ENCODE measurements at regions not wholly inside any gene's neighbourhood (a gene's known extent, or its start where the extent isn't known, plus 50 kb on each side); places are given as distances from the start of the nearest gene placed in this dataset.
"Not testable (repeated sequence)": the region's sequence is repeated elsewhere in the genome, so short reads cannot be mapped to it uniquely, and the experiment has no call there.

- H3K4me3 ChIP-seq (ENCODE audit: low read depth, low read length): no peak overlapping the region
- TF ChIP-seq CTCF (conservative IDR thresholded peaks at IDR 0.05; ENCODE audit: low read depth, low read length): no peak
Observed at GRCh38 chr22:25281675-25282345, 62.4 kb downstream of the CRYBB2 start.

GRCh38 chr22:25282346-25282670 lies 62.9 kb downstream of the CRYBB2 start:
- no peak overlapping the region for H3K4me3 ChIP-seq (ENCODE audit: low read depth, low read length)
- DNase-seq (ENCODE audit: low read depth): no peak
- no peak for TF ChIP-seq CTCF (conservative IDR thresholded peaks at IDR 0.05; ENCODE audit: low read depth, low read length)

More at GRCh38 chr22:25281675-25282345, 62.4 kb downstream of the CRYBB2 start:
- no peak for DNase-seq (ENCODE audit: low read depth)

- H3K4me3 ChIP-seq (ENCODE audit: low read depth, low read length): no peak overlapping the region
- TF ChIP-seq CTCF (conservative IDR thresholded peaks at IDR 0.05; ENCODE audit: low read depth, low read length): no peak
- DNase-seq (ENCODE audit: low read depth): no peak
Observed at GRCh38 chr22:25282671-25283561, 63.5 kb downstream of the CRYBB2 start.

- H3K4me3 ChIP-seq (ENCODE audit: low read depth, low read length); DNase-seq (ENCODE audit: low read depth): not testable (repeated sequence)
Observed at GRCh38 chr22:25288481-25288880, 69.0 kb downstream of the CRYBB2 start.

GRCh38 chr22:25301912-25302311 lies 82.5 kb downstream of the CRYBB2 start:
- not testable (repeated sequence) for DNase-seq (ENCODE audit: low read depth); H3K4me3 ChIP-seq (ENCODE audit: low read depth, low read length)

GRCh38 chr22:25309586-25309985 lies 90.1 kb downstream of the CRYBB2 start:
- not testable (repeated sequence) for DNase-seq (ENCODE audit: low read depth); H3K4me3 ChIP-seq (ENCODE audit: low read depth, low read length)

GRCh38 chr22:25311924-25312323 lies 92.5 kb downstream of the CRYBB2 start:
- not testable (repeated sequence) for H3K4me3 ChIP-seq (ENCODE audit: low read depth, low read length)

GRCh38 chr22:25318081-25318823 lies 98.8 kb downstream of the CRYBB2 start:
- TF ChIP-seq CTCF (conservative IDR thresholded peaks at IDR 0.05; ENCODE audit: low read depth, low read length): no peak
- DNase-seq (ENCODE audit: low read depth): no peak
- no peak overlapping the region for H3K4me3 ChIP-seq (ENCODE audit: low read depth, low read length)

More at GRCh38 chr22:25311924-25312323, 92.5 kb downstream of the CRYBB2 start:
- not testable (repeated sequence) for DNase-seq (ENCODE audit: low read depth)

Measured in epithelial cell of proximal tubule (primary cell).